Renal pelvis (tissue), 1 donor: ENCODE measurements at regions not wholly inside any gene's neighbourhood (a gene's known extent, or its start where the extent isn't known, plus 50 kb on each side); places are given as distances from the start of the nearest gene placed in this dataset.

ENCODE experiments used
- DNase-seq: peaks from one replicate; pipeline ENCODE4 v3.0.0-alpha.2; 2013

- DNase-seq: no peak
Observed at GRCh38 chr6:114793428-114793827, 450.6 kb upstream of the HS3ST5 start.

GRCh38 chr6:114785235-114786127, 442.7 kb upstream of the HS3ST5 start:
- no peak for DNase-seq

- DNase-seq: no peak
Observed at GRCh38 chr6:114783783-114784182, 441.0 kb upstream of the HS3ST5 start.

- DNase-seq: no peak
Observed at GRCh38 chr6:114783083-114783482, 440.3 kb upstream of the HS3ST5 start.

- DNase-seq: no peak
Observed at GRCh38 chr6:114764866-114765265, 422.0 kb upstream of the HS3ST5 start.

- no peak for DNase-seq
Observed at GRCh38 chr6:114762145-114762544, 419.3 kb upstream of the HS3ST5 start.

- DNase-seq: peak; percentile 29
Observed at GRCh38 chr6:114747995-114748625, 405.3 kb upstream of the HS3ST5 start.

- DNase-seq: no peak
Observed at GRCh38 chr6:114740547-114740946, 397.7 kb upstream of the HS3ST5 start.

GRCh38 chr6:114739656-114740055, 396.8 kb upstream of the HS3ST5 start:
- DNase-seq: no peak

- DNase-seq: no peak
Observed at GRCh38 chr6:114735025-114735735, 392.4 kb upstream of the HS3ST5 start.

GRCh38 chr6:114733596-114733995, 390.8 kb upstream of the HS3ST5 start:
- DNase-seq: no peak

- no peak for DNase-seq
Observed at GRCh38 chr6:114718716-114719270, 376.0 kb upstream of the HS3ST5 start.

GRCh38 chr6:114718186-114718585, 375.4 kb upstream of the HS3ST5 start:
- no peak for DNase-seq

GRCh38 chr6:114714836-114715507, 372.1 kb upstream of the HS3ST5 start:
- DNase-seq: no peak

GRCh38 chr6:114713690-114714089, 370.9 kb upstream of the HS3ST5 start:
- DNase-seq: no peak

- no peak for DNase-seq
Observed at GRCh38 chr6:114712129-114712662, 369.4 kb upstream of the HS3ST5 start.

GRCh38 chr6:114707081-114707620, 364.3 kb upstream of the HS3ST5 start:
- no peak for DNase-seq

GRCh38 chr6:114690625-114691024, 347.8 kb upstream of the HS3ST5 start:
- DNase-seq: no peak

- no peak for DNase-seq
Observed at GRCh38 chr6:114659513-114659912, 316.7 kb upstream of the HS3ST5 start.

- no peak for DNase-seq
Observed at GRCh38 chr6:114651611-114652010, 308.8 kb upstream of the HS3ST5 start.

GRCh38 chr6:114650891-114651290, 308.1 kb upstream of the HS3ST5 start:
- DNase-seq: no peak
